ENCODE measurements at regions not wholly inside any gene's neighbourhood (a gene's known extent, or its start where the extent isn't known, plus 50 kb on each side); places are given as distances from the start of the nearest gene placed in this dataset.

GRCh38 chr10:3249307-3249889 lies 76.8 kb upstream of the PITRM1 start:
- no peak overlapping the region for H3K4me3 ChIP-seq (ENCODE audit: low read depth, low read length)
- no peak for DNase-seq (ENCODE audit: low read depth)
- TF ChIP-seq, protein P1, sequence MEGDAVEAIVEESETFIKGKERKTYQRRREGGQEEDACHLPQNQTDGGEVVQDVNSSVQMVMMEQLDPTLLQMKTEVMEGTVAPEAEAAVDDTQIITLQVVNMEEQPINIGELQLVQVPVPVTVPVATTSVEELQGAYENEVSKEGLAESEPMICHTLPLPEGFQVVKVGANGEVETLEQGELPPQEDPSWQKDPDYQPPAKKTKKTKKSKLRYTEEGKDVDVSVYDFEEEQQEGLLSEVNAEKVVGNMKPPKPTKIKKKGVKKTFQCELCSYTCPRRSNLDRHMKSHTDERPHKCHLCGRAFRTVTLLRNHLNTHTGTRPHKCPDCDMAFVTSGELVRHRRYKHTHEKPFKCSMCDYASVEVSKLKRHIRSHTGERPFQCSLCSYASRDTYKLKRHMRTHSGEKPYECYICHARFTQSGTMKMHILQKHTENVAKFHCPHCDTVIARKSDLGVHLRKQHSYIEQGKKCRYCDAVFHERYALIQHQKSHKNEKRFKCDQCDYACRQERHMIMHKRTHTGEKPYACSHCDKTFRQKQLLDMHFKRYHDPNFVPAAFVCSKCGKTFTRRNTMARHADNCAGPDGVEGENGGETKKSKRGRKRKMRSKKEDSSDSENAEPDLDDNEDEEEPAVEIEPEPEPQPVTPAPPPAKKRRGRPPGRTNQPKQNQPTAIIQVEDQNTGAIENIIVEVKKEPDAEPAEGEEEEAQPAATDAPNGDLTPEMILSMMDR (IDR thresholded peaks at IDR 0.05; ENCODE audit: insufficient read depth, low read depth, low read length, missing control alignments): no peak

DNA sequence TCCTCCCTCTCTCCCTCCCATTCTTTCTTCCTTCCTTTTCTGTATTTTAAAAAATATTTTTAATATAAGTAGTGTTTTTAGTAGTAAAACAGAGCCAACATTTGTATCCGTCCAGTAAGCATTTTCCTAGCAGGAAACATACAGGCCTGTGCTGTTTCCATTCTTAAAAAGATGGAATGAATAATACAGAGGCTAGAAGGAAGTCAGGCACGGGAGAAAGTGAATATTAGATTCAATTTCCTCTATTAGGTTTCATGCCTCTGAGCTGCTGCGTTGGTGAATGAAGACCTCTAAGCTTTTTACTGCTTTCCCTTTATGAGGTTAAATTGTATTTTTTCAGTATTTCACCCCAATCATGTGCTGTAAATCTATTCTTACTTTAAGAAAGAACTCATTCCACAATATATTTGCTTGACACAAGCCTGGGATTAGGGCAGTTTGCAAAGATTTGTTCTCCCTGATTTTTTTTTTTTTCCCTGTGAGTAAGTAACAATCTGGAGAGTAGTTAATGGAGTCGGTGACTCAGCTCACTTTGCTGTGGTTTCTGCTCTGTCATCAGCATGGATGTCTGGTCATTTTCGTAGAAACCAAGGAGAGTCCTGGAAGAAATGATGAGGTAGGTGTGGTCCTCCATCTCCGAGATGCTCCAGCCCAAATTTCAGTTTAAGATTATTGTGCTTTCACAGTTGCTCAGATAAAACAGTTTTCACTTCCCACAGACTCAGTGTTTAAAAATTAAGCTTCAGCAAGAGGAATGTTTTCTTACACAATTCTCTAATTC lies 76.1 kb upstream of the PITRM1 start:
- H3K4me3 ChIP-seq (ENCODE audit: low read depth, low read length): no peak overlapping the region
- no peak for DNase-seq (ENCODE audit: low read depth)
- TF ChIP-seq, protein P1 (IDR thresholded peaks at IDR 0.05; ENCODE audit: insufficient read depth, low read depth, low read length, missing control alignments): no peak

DNA sequence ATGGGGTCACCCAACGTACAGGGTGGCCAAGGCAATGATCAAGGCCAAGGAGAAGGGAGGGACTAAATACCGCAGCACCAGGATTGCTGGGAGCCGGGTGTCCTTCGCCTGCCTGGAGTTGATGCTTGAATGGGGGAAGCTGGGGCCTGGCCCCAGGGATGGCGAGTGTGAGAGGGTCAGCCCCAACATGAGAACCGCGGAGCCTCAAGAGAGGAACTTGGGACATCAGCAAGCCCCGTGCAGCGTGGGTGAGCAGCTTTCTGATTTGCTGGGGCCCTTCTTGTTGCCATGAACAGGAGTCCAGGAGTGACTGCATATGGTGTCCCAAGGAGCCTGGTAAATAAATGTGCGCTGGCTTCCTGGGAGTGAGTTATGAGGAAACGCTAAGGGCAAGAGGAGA lies 72.8 kb upstream of the PITRM1 start:
- DNase-seq (ENCODE audit: low read depth): no peak
- no peak overlapping the region for H3K4me3 ChIP-seq (ENCODE audit: low read depth, low read length)
- TF ChIP-seq, protein P1 (IDR thresholded peaks at IDR 0.05; ENCODE audit: insufficient read depth, low read depth, low read length, missing control alignments): no peak

DNA sequence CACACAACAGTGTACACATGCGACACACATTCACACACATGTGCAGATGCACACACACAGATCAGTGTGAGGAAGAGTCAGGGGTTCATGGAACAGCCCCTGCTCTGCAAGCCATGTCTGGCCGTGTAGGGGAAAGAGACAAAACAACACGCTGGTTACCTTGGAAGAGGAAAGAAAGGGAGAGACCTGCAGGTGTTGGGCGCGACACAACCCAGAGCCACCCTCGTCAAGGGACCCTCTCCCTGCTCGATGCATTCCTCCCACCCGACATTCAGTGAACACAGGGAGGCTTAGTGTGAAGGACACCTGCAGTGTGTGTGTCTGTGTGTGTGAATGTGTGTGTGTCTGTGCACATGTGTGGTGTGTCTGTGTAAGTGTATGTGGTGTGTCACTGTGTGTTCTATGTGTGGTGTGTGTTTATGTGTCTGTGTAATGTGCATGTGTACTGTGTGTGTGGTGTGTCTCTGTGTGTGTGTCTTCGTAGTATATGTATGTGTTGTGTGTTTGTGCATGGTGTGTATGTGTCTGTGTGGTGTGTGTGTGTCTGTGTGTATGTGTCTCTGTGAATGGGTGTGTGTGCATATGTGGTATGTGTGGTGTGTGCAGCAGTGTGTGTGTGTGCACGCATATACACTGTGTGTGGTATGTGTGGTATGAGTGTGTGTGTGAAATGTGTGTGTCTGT lies 69.5 kb upstream of the PITRM1 start:
- H3K4me3 ChIP-seq (ENCODE audit: low read depth, low read length): no peak overlapping the region
- TF ChIP-seq, protein P1 (IDR thresholded peaks at IDR 0.05; ENCODE audit: insufficient read depth, low read depth, low read length, missing control alignments): no peak

GRCh38 chr10:3241274-3241921 lies 68.8 kb upstream of the PITRM1 start:
- TF ChIP-seq, protein P1 (IDR thresholded peaks at IDR 0.05; ENCODE audit: insufficient read depth, low read depth, low read length, missing control alignments): no peak
- no peak overlapping the region for H3K4me3 ChIP-seq (ENCODE audit: low read depth, low read length)
- DNase-seq (ENCODE audit: low read depth): no peak

More for the DNA sequence above, 69.5 kb upstream of the PITRM1 start:
- no peak for DNase-seq (ENCODE audit: low read depth)

DNA sequence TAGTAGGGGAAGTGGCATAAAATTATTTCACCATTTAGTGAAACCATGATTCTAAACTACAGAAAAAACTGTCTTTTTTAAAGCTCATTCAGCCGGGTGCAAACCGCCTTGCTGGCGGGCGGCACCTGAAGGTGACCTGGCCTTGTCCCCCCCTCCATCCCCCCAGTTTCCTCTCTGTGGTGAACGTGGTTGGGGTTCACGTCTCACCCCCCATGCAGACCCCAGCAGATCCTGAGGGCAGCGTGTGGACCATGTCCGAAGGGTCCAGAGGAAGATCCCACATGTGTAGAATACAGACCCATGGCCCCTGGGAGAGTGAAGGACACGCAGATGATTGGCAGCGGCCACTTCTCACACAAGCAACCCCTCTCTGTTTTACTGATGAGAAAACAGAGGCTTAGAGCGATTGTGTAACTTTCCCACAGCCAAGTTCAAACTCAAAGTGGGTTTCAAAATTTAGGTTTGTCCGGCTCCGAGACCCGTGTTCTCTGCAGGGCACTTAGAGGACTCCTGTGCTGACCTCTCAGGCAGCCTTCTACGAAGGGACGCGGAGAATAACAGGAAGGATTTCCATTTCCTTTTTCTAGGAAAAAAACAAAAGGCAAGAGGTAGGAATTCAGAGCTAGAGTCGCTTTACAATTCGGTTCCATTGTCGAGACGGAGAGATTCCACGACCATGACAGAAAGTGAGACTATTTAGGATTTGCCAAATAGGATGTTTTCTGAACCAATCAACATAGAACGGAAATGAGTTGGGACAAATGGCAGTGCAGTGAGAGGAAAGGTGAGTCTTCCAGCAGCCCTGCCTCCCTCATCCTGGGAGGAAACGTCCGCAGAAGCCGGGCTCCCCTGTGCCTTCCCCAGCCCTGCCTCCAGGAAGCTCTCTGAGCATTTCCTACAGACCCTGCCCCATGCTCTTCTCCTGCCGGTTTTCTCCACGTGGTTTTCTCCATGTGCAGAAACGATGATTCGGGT lies 67.6 kb upstream of the PITRM1 start:
- DNase-seq (ENCODE audit: low read depth): no peak
- TF ChIP-seq, protein P1 (IDR thresholded peaks at IDR 0.05; ENCODE audit: insufficient read depth, low read depth, low read length, missing control alignments): no peak
- no peak overlapping the region for H3K4me3 ChIP-seq (ENCODE audit: low read depth, low read length)
